ENCODE measurements at regions not wholly inside any gene's neighbourhood (a gene's known extent, or its start where the extent isn't known, plus 50 kb on each side); places are given as distances from the start of the nearest gene placed in this dataset.

DNA sequence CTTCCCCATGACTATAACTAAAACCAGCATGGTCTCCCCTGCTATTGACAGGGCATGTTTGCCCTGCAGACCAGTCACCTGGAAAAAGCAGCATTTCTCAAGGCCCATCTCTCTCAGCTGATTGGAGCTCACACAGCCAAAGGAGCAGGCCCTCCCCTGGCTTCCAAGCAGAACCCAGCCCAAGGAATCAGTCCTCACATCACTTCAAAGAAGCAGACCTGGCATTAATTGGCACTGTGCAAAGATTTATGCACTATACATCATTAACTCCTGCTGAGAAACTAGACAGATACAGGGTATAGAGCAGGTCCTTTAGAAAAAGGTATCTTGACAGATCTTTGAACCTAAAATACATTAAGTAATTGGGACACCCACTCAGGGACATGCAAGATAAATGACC, 323.8 kb upstream of the PPP2R3A start:
- TF ChIP-seq, protein P1, sequence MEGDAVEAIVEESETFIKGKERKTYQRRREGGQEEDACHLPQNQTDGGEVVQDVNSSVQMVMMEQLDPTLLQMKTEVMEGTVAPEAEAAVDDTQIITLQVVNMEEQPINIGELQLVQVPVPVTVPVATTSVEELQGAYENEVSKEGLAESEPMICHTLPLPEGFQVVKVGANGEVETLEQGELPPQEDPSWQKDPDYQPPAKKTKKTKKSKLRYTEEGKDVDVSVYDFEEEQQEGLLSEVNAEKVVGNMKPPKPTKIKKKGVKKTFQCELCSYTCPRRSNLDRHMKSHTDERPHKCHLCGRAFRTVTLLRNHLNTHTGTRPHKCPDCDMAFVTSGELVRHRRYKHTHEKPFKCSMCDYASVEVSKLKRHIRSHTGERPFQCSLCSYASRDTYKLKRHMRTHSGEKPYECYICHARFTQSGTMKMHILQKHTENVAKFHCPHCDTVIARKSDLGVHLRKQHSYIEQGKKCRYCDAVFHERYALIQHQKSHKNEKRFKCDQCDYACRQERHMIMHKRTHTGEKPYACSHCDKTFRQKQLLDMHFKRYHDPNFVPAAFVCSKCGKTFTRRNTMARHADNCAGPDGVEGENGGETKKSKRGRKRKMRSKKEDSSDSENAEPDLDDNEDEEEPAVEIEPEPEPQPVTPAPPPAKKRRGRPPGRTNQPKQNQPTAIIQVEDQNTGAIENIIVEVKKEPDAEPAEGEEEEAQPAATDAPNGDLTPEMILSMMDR (IDR thresholded peaks at IDR 0.05; ENCODE audit: poor library complexity) = no peak
- TF ChIP-seq EZH2 (IDR thresholded peaks at IDR 0.05; ENCODE audit: borderline replicate concordance) = no peak
